ENCODE measurements at regions not wholly inside any gene's neighbourhood (a gene's known extent, or its start where the extent isn't known, plus 50 kb on each side); places are given as distances from the start of the nearest gene placed in this dataset.

DNA sequence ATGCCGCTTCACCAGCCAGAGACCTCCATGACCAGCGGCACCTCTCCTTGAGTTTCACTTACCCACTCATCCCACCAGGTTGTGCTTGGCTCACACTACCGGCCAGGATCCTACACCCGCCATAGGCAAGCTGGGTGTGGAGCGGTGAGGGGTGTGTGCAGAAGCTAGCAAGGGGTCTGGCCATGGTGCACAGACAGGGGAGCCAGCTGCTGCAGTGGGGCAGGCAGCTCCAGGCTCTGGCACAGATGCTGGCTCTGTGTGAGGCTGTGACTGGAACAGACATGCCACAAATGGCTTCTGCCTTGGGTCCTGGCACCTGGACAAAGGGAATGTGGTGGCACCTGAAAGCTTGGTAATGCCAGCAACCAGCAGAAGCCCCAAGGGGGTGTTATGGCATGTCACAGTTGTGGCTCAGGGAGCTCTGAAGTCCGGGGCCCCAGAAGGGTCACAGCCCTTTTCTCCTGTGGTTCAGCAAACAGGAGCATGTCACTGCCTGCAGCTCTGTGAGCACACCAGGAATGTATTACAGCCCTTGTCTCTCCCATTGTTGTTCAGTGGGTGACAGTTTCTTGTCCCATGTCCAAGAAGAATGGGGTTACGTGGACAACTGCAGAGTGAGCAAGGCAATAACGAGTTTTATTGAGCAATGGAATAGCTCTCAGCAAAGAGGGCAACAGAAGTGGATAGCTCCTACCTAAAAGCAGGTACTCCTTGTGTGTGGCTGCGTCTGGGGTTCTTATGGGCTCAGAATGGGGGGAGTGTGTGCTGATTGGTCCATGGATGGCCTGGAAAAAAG is 2791.0 kb upstream of the PCDH20 start:
- Mint-ChIP-seq H3K9me3 (peaks cover 12% of the 10 kb centered on the region), H3K4me3 (no peak overlapping the region), H3K4me1 (ENCODE audit: low read depth) (no peaks in the 10 kb centered on the region), H3K27me3 (no peaks in the 10 kb centered on the region), H3K36me3 (ENCODE audit: low read depth) (no peaks in the 10 kb centered on the region), H3K27ac (no peak overlapping the region)
- DNase-seq (no peak), ATAC-seq (ENCODE audit: poor library complexity) (no peak)
- Histone ChIP-seq H3K4me1 (ENCODE audit: insufficient read depth, low read length) (no peaks in the 10 kb centered on the region), H3K27me3 (ENCODE audit: control insufficient read depth in 1 of 2, insufficient read depth in 2 of 2, low read length in 2 of 2) (no peaks in the 10 kb centered on the region), H3K4me3 (ENCODE audit: low read length) (no peak overlapping the region), H3K9me3 (ENCODE audit: control insufficient read depth in 1 of 2, insufficient read depth in 1 of 2, low read length in 2 of 2) (peaks cover 0 to 7% of the 10 kb centered on the region in 2 experiments), H3K36me3 (ENCODE audit: insufficient read depth, low read length) (no peaks in the 10 kb centered on the region), H3K27ac (ENCODE audit: low read depth in 1 of 2, low read length in 2 of 2) (no peak overlapping the region)
- CTCF ChIA-PET = no interaction called here
- intact Hi-C loops (cut with DNase I, micrococcal nuclease) = no loop called here
- POLR2A ChIA-PET = no interaction called here
- no peak for TF ChIP-seq CTCF (IDR thresholded peaks at IDR 0.05)

GRCh38 chr13:64202517-64202916 is 2786.9 kb upstream of the PCDH20 start:
- H3K4me1 ChIP-seq (ENCODE audit: insufficient read depth, low read length) = no peaks in the 10 kb centered on the region
- peaks cover 0 to 7% of the 10 kb centered on the region in 2 experiments for H3K9me3 ChIP-seq (ENCODE audit: control insufficient read depth in 1 of 2, insufficient read depth in 1 of 2, low read length in 2 of 2)
- H3K36me3 ChIP-seq (ENCODE audit: insufficient read depth, low read length) = no peaks in the 10 kb centered on the region
- H3K4me1 Mint-ChIP-seq (ENCODE audit: low read depth) = no peaks in the 10 kb centered on the region
- CTCF ChIA-PET = no interaction called here
- H3K4me3 Mint-ChIP-seq = no peak overlapping the region
- no peak for ATAC-seq (ENCODE audit: poor library complexity)
- H3K9me3 Mint-ChIP-seq = peaks cover 5% of the 10 kb centered on the region
- no peak overlapping the region for H3K27ac Mint-ChIP-seq
- DNase-seq = no peak
- intact Hi-C loops (cut with DNase I, micrococcal nuclease) = no loop called here
- H3K4me3 ChIP-seq (ENCODE audit: low read length) = no peak overlapping the region
- no peaks in the 10 kb centered on the region for H3K27me3 Mint-ChIP-seq
- H3K27me3 ChIP-seq (ENCODE audit: control insufficient read depth in 1 of 2, insufficient read depth in 2 of 2, low read length in 2 of 2) = no peaks in the 10 kb centered on the region
- H3K27ac ChIP-seq (ENCODE audit: low read depth in 1 of 2, low read length in 2 of 2) = no peak overlapping the region
- POLR2A ChIA-PET = interaction anchor here (0.6 kb wide), 1 partner anchor 12 kb away, joined by 3 read pairs; no protein-coding TSS in a partner anchor
- no peaks in the 10 kb centered on the region for H3K36me3 Mint-ChIP-seq (ENCODE audit: low read depth)
- no peak for TF ChIP-seq CTCF (IDR thresholded peaks at IDR 0.05)

DNA sequence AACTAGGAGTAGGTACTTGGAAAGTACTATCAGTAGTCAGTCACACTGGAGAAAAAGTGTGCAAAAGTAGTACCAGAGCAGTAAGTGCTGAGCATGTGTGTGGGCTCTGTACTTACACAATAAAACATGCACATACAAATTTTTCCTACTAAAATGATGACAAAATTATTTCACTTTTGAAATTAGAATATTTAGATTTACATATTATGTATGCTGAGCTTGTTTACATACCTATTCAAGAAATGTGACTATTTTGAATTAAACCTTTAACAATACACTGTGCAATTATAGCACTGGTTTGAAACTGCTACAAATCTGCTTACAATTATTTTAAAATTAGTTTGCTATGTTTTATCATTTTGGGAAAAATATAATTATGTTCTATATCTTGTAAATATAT is 2781.6 kb upstream of the PCDH20 start:
- H3K36me3 Mint-ChIP-seq (ENCODE audit: low read depth) = no peaks in the 10 kb centered on the region
- H3K9me3 Mint-ChIP-seq = peaks cover 7% of the 10 kb centered on the region
- H3K27ac Mint-ChIP-seq = no peak overlapping the region
- intact Hi-C loops (cut with DNase I, micrococcal nuclease) = no loop called here
- Histone ChIP-seq H3K27me3 (ENCODE audit: control insufficient read depth in 1 of 2, insufficient read depth in 2 of 2, low read length in 2 of 2) (no peaks in the 10 kb centered on the region), H3K4me1 (ENCODE audit: insufficient read depth, low read length) (no peaks in the 10 kb centered on the region), H3K27ac (ENCODE audit: low read depth in 1 of 2, low read length in 2 of 2) (no peak overlapping the region), H3K9me3 (ENCODE audit: control insufficient read depth in 1 of 2, insufficient read depth in 1 of 2, low read length in 2 of 2) (no peaks in the 10 kb centered on the region), H3K36me3 (ENCODE audit: insufficient read depth, low read length) (no peaks in the 10 kb centered on the region), H3K4me3 (ENCODE audit: low read length) (no peak overlapping the region)
- DNase-seq = no peak
- POLR2A ChIA-PET = no interaction called here
- H3K4me1 Mint-ChIP-seq (ENCODE audit: low read depth) = no peaks in the 10 kb centered on the region
- no peak for ATAC-seq (ENCODE audit: poor library complexity)
- H3K4me3 Mint-ChIP-seq = no peak overlapping the region
- CTCF ChIA-PET = no interaction called here
- H3K27me3 Mint-ChIP-seq = no peaks in the 10 kb centered on the region
- no peak for TF ChIP-seq CTCF (IDR thresholded peaks at IDR 0.05)
